Natural killer cell treated with Interleukin-12 subunit alpha and Interleukin-12 subunit beta and Interleukin-15 and Interleukin-18, amount 100 ng/mL, for 72 hours (primary cell): ENCODE measurements at regions not wholly inside any gene's neighbourhood (a gene's known extent, or its start where the extent isn't known, plus 50 kb on each side); places are given as distances from the start of the nearest gene placed in this dataset.
"Not testable (repeated sequence)": the region's sequence is repeated elsewhere in the genome, so short reads cannot be mapped to it uniquely, and the experiment has no call there.

ENCODE experiments used
- ATAC-seq, 2 donors: fragments of 150-1000 bp; cut with Tn5 transposase in 1 of 2; sonication (Bioruptor Pico), chemical (Tn5 transposase) in 1 of 2; 2 replicates each; pipeline ENCODE4 v1.10.0; 2021
- DNase-seq: peaks from one replicate; pipeline ENCODE4 v3.0.0; 2022; ENCODE audit warnings: low spot score
- H3K27ac Mint-ChIP-seq, 2 donors: 1 replicate in 1 of 2; 2 replicates in 1 of 2; pipeline ENCODE4 v1.8.0; 2022; ENCODE audit warnings: mixed read lengths in 2 of 2, mild to moderate bottlenecking in 1 of 2, moderate library complexity in 1 of 2
- H3K27me3 Mint-ChIP-seq, 2 donors: 1 replicate in 1 of 2; 2 replicates in 1 of 2; pipeline ENCODE4 v1.8.0; 2022; ENCODE audit warnings: mixed read lengths in 2 of 2
- H3K36me3 Mint-ChIP-seq: one replicate; pipeline ENCODE4 v1.8.0; 2022; ENCODE audit warnings: mixed read lengths
- H3K4me1 Mint-ChIP-seq, 2 donors: 1 replicate in 1 of 2; 2 replicates in 1 of 2; pipeline ENCODE4 v1.8.0; 2022; ENCODE audit warnings: low read depth in 2 of 2, mixed read lengths in 2 of 2, mild to moderate bottlenecking in 1 of 2
- H3K4me3 Mint-ChIP-seq: one replicate; pipeline ENCODE4 v1.8.0; 2022; ENCODE audit warnings: mixed read lengths
- H3K9me3 Mint-ChIP-seq: 2 replicates; pipeline ENCODE4 v1.8.0; 2022; ENCODE audit warnings: mixed read lengths

- not testable (repeated sequence) for H3K9me3 Mint-ChIP-seq, H3K27me3 Mint-ChIP-seq, ATAC-seq, H3K27ac Mint-ChIP-seq, H3K36me3 Mint-ChIP-seq, H3K4me3 Mint-ChIP-seq, DNase-seq
- peaks cover 8 to 57% of the 10 kb centered on the region in 2 donors for H3K4me1 Mint-ChIP-seq
Measured at GRCh38 chr14:106721926-106722325, 1195.5 kb downstream of the TMEM121 start.

GRCh38 chr14:106722813-106723687 lies 1196.7 kb downstream of the TMEM121 start:
- ATAC-seq = peak; percentile 92 to 93
- peak overlapping the region; percentile 76 for H3K4me3 Mint-ChIP-seq
- H3K9me3 Mint-ChIP-seq, H3K36me3 Mint-ChIP-seq, H3K27me3 Mint-ChIP-seq, DNase-seq: not testable (repeated sequence)
- peak overlapping the region in 1 of 2 donors; percentile 63 for H3K27ac Mint-ChIP-seq
- peaks cover 11 to 57% of the 10 kb centered on the region in 2 donors for H3K4me1 Mint-ChIP-seq

DNA sequence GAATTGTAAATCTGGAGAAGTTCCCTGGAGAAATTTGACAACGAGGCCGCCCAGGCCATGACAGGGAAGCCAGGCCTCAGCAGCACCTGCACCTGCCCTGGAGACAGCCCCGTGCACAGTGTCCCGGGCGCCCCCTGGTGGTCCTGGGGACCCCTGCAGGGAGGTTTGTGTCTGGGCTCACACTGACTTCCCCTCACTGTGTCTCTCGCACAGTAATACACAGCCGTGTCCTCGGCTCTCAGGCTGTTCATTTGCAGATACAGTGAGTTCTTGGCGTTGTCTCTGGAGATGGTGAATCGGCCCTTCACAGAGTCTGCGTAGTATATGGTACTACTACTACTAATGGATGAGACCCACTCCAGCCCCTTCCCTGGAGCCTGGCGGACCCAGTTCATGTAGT lies 1201.6 kb downstream of the TMEM121 start:
- Mint-ChIP-seq H3K4me3 (peak overlapping the region; percentile 46), H3K4me1 (peaks cover 13 to 64% of the 10 kb centered on the region in 2 donors)
- not testable (repeated sequence) for H3K9me3 Mint-ChIP-seq, H3K36me3 Mint-ChIP-seq, H3K27ac Mint-ChIP-seq, H3K27me3 Mint-ChIP-seq, DNase-seq, ATAC-seq

- no peak overlapping the region for H3K27ac Mint-ChIP-seq
- H3K27me3 Mint-ChIP-seq = no peaks in the 10 kb centered on the region
- no peaks in the 10 kb centered on the region for H3K36me3 Mint-ChIP-seq
- no peak for ATAC-seq
- peak overlapping the region; percentile 24 for H3K4me3 Mint-ChIP-seq
- H3K9me3 Mint-ChIP-seq = no peaks in the 10 kb centered on the region
- DNase-seq = no peak
- H3K4me1 Mint-ChIP-seq = peaks cover 9 to 57% of the 10 kb centered on the region in 2 donors
Measured at GRCh38 chr14:106728611-106729010, 1202.2 kb downstream of the TMEM121 start.

GRCh38 chr14:106729551-106729950 lies 1203.2 kb downstream of the TMEM121 start:
- Mint-ChIP-seq H3K36me3 (no peaks in the 10 kb centered on the region), H3K4me1 (peaks cover 9 to 60% of the 10 kb centered on the region in 2 donors), H3K4me3 (peak overlapping the region; percentile 15), H3K9me3 (no peaks in the 10 kb centered on the region), H3K27ac (peak overlapping the region in 1 of 2 donors; percentile 56), H3K27me3 (no peaks in the 10 kb centered on the region)
- DNase-seq (no peak), ATAC-seq (no peak)

- DNase-seq (no peak), ATAC-seq (no peak)
- no peaks in the 10 kb centered on the region for H3K27me3 Mint-ChIP-seq
- no peak overlapping the region for H3K27ac Mint-ChIP-seq
- peaks cover 13 to 72% of the 10 kb centered on the region in 2 donors for H3K4me1 Mint-ChIP-seq
- no peak overlapping the region for H3K4me3 Mint-ChIP-seq
- no peaks in the 10 kb centered on the region for H3K36me3 Mint-ChIP-seq
- no peaks in the 10 kb centered on the region for H3K9me3 Mint-ChIP-seq
Measured at GRCh38 chr14:106733771-106734170, 1207.4 kb downstream of the TMEM121 start.

DNA sequence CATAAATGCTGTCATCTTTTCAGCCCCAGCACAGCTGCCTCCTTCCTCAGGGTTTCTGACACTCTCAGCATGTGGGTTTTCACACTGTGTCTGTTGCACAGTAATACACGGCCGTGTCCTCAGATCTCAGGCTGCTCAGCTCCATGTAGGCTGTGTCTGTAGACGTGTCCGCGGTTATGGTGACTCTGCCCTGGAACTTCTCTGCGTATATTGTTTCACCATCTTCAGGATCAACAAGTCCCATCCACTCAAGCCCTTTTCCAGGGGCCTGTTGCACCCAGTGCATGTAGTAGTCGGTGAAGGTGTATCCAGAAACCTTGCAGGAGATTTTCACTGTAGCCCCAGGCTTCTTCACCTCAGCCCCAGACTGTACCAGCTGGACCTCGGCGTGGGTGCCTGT lies 1210.6 kb downstream of the TMEM121 start:
- ATAC-seq = peak; percentile 78 to 84
- H3K36me3 Mint-ChIP-seq = no peaks in the 10 kb centered on the region
- H3K27me3 Mint-ChIP-seq = no peaks in the 10 kb centered on the region
- peak overlapping the region in 1 of 2 donors; percentile 78 for H3K27ac Mint-ChIP-seq
- DNase-seq = peak; percentile 58
- H3K4me3 Mint-ChIP-seq = peak overlapping the region; percentile 65
- H3K4me1 Mint-ChIP-seq = peaks cover 10 to 59% of the 10 kb centered on the region in 2 donors
- H3K9me3 Mint-ChIP-seq = no peaks in the 10 kb centered on the region

DNA sequence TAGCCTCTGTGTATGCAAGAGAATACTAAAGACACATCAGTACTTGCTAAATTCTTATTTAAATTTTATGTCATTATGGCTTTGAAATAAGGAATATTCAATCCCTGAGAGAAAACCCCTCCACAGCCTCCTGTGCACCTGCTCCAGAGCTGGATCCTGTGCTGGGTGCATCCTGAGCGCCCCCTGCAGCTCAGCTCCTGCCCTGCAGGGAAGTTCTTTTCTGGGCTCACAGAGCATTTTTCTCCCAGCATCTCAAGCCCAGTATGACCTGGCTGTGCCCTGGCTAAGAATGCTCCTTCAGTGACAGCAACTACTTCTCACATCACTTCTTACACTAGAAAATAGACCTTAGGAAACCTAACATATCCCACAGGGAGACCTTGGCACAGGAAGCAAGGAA lies 1211.7 kb downstream of the TMEM121 start:
- no peaks in the 10 kb centered on the region for H3K9me3 Mint-ChIP-seq
- H3K27me3 Mint-ChIP-seq = no peaks in the 10 kb centered on the region
- ATAC-seq (no peak), DNase-seq (no peak)
- peak overlapping the region; percentile 65 for H3K4me3 Mint-ChIP-seq
- H3K27ac Mint-ChIP-seq = peak overlapping the region in 1 of 2 donors; percentile 78
- H3K4me1 Mint-ChIP-seq = peaks cover 10 to 54% of the 10 kb centered on the region in 2 donors
- no peaks in the 10 kb centered on the region for H3K36me3 Mint-ChIP-seq

DNA sequence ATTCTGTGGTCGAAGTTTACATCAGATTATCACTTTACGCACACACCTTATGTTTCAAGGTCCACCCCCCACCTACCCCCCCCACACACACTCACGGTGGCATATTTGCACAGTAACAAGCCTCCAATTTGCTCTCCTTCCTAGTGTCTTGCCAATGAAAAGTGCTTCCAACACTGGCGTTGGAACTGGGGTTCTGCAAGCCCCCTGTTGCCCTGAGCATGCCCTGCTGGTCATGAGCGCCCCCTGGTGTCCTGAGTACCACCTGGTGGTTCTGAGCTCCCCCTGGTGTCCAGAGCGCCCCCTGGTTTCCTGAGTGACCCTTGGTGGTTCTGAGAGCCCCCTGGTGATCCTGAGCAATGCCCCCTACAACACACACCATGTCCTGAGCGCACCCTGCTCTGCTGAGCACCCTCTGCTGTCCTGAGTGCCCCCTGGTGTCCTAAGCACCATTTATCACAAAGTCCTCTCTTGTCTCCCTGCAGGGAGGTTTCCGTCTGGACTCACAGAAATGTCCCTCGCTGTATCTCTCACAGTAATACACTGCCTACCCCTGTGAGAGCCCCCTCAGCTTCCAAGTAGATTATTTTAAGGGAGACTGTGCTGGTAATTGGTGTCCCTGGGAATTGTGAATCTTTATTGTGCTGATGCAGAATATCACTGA lies 1212.3 kb downstream of the TMEM121 start:
- H3K9me3 Mint-ChIP-seq, DNase-seq, ATAC-seq, H3K36me3 Mint-ChIP-seq, H3K27me3 Mint-ChIP-seq: not testable (repeated sequence)
- peak overlapping the region; percentile 65 for H3K4me3 Mint-ChIP-seq
- peak overlapping the region in 1 of 2 donors; percentile 78 for H3K27ac Mint-ChIP-seq
- H3K4me1 Mint-ChIP-seq = peaks cover 10 to 54% of the 10 kb centered on the region in 2 donors

- peak; percentile 88 to 93 for ATAC-seq
- not testable (repeated sequence) for H3K9me3 Mint-ChIP-seq, H3K27me3 Mint-ChIP-seq, H3K36me3 Mint-ChIP-seq
- Mint-ChIP-seq H3K27ac (peak overlapping the region in 1 of 2 donors; percentile 66), H3K4me3 (peak overlapping the region; percentile 39), H3K4me1 (peaks cover 10 to 49% of the 10 kb centered on the region in 2 donors)
- peak; percentile 79 for DNase-seq
Measured at GRCh38 chr14:106741086-106741827, 1214.9 kb downstream of the TMEM121 start.

DNA sequence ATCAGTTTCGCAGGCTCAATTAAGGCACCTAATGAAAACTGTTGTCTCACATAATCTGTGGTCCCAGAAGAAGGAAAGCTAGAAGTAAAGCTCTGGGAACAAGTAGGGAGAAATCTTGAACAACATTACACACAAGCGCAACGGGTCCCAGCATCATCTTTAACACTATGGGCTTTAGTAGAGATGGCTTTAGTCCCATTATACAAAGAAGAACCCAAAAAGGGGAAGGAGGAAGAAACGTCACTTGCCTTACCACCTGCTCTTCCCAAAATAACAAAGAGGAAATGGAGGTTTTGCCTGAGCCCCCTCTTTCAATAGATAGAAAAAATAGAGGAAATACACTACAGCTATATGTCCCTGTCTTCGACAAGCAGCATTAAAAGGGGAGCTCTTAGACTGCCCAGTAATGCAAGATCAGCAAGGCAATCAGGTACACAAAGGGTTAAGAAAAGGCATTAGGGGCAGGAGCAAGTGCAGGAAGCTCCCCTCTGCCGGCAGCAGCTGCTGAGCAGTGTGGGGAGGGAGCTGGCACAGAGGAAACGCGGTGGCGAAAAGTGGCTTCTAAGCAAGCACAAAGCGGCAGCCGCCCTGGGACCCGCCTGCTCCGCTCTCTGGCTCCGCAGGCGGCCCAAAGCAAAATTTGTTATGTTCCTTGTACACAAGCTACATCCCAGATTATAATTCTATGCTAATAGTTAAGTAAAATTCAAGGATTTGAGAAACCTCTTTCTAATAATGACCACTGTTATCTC lies 1218.8 kb downstream of the TMEM121 start:
- not testable (repeated sequence) for H3K9me3 Mint-ChIP-seq, H3K27ac Mint-ChIP-seq, H3K36me3 Mint-ChIP-seq, H3K27me3 Mint-ChIP-seq, DNase-seq
- H3K4me1 Mint-ChIP-seq = peaks cover 0 to 30% of the 10 kb centered on the region in 2 donors
- H3K4me3 Mint-ChIP-seq = peak overlapping the region; percentile 27
- peak in 1 of 2 donors; percentile 79 for ATAC-seq

GRCh38 chr14:106750089-106750488 lies 1223.7 kb downstream of the TMEM121 start:
- H3K27ac Mint-ChIP-seq, H3K9me3 Mint-ChIP-seq, H3K27me3 Mint-ChIP-seq, DNase-seq, H3K36me3 Mint-ChIP-seq: not testable (repeated sequence)
- Mint-ChIP-seq H3K4me3 (peak overlapping the region; percentile 22), H3K4me1 (peaks cover 0 to 15% of the 10 kb centered on the region in 2 donors)
- ATAC-seq = peak in 1 of 2 donors; percentile 66

- not testable (repeated sequence) for ATAC-seq, H3K4me1 Mint-ChIP-seq, H3K4me3 Mint-ChIP-seq, H3K9me3 Mint-ChIP-seq, H3K27me3 Mint-ChIP-seq, H3K36me3 Mint-ChIP-seq, H3K27ac Mint-ChIP-seq, DNase-seq
Measured at GRCh38 chr14:106753751-106754150, 1227.4 kb downstream of the TMEM121 start.
